SH-SY5Y (cell line): ENCODE measurements at regions not wholly inside any gene's neighbourhood (a gene's known extent, or its start where the extent isn't known, plus 50 kb on each side); places are given as distances from the start of the nearest gene placed in this dataset.

Experiments used
- GATA2 ChIP-seq: IDR thresholded peaks from 2 replicates; pipeline ENCODE4 v1.6.1; 2011; ENCODE audit warnings: mild to moderate bottlenecking, low read depth, low read length
- GATA3 ChIP-seq: IDR thresholded peaks from 2 replicates; pipeline ENCODE4 v1.6.1; 2011; ENCODE audit warnings: low read depth, mild to moderate bottlenecking, low read length, moderate library complexity

- TF ChIP-seq GATA2 (no peak), GATA3 (no peak)
Measured at GRCh38 chr10:78556705-78557432, 511.9 kb upstream of the ZMIZ1 start.
